ENCODE measurements at regions not wholly inside any gene's neighbourhood (a gene's known extent, or its start where the extent isn't known, plus 50 kb on each side); places are given as distances from the start of the nearest gene placed in this dataset.

DNA sequence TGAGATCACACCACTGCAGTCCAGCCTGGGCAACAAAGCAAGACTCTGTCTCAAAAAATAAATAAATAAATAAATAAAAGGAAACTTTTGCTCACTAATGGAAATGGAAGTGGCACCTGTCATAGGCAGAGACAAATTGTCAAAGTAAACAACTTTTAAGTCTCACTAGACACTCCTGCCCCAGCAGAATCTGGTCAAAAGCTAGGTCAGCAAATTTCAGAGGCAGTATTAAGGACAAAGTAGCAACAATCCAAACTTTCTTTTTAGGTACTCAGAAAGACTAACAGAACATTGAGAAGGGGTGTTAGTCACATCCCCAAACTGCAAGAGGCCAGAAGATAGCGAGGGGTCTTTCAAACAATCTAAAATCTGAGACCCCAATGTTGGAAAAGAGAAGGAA lies 101.4 kb upstream of the MSX2 start:
- ChIA-PET POLR2A (no interaction called here), CTCF (no interaction called here)
- ATAC-seq (replicated peaks in 1 of 4) (no peak), DNase-seq (no peak)
- H3K4me3 Mint-ChIP-seq: no peak overlapping the region
- no peak overlapping the region for H3K4me3 ChIP-seq (ENCODE audit: control insufficient read depth in 1 of 2, extremely low read depth in 1 of 2, low read length in 1 of 2)
- no CpG with 5 or more reads among the region's 1 CpG for whole genome bisulfite sequencing (ENCODE audit: insufficient coverage)
- H3K27ac ChIP-seq (ENCODE audit: low read length): no peak overlapping the region
- H3K36me3 ChIP-seq (ENCODE audit: control insufficient read depth in 2 of 2, extremely low read depth in 1 of 2, insufficient read depth in 1 of 2, low read length in 1 of 2): no peaks in the 10 kb centered on the region
- peaks cover 11 to 21% of the 10 kb centered on the region in 2 donors for H3K27me3 Mint-ChIP-seq
- H3K36me3 Mint-ChIP-seq: no peaks in the 10 kb centered on the region
- H3K9me3 ChIP-seq: no peaks in the 10 kb centered on the region
- H3K27ac Mint-ChIP-seq: no peak overlapping the region
- no peaks in the 10 kb centered on the region for H3K4me1 ChIP-seq (ENCODE audit: control insufficient read depth in 1 of 2, extremely low read depth in 1 of 2, insufficient read depth in 2 of 2, low read length in 2 of 2)
- H3K4me1 Mint-ChIP-seq: no peaks in the 10 kb centered on the region
- H3K27me3 ChIP-seq (replicated peaks in 1 of 2; ENCODE audit: control insufficient read depth in 2 of 2, extremely low read depth in 1 of 2, insufficient read depth in 2 of 2, low read length in 1 of 2): peaks cover 0 to 2% of the 10 kb centered on the region in 2 experiments
- H3K9me3 Mint-ChIP-seq: no peaks in the 10 kb centered on the region

GRCh38 chr5:174623433-174624019 lies 100.9 kb upstream of the MSX2 start:
- no peaks in the 10 kb centered on the region for H3K4me1 Mint-ChIP-seq

DNA sequence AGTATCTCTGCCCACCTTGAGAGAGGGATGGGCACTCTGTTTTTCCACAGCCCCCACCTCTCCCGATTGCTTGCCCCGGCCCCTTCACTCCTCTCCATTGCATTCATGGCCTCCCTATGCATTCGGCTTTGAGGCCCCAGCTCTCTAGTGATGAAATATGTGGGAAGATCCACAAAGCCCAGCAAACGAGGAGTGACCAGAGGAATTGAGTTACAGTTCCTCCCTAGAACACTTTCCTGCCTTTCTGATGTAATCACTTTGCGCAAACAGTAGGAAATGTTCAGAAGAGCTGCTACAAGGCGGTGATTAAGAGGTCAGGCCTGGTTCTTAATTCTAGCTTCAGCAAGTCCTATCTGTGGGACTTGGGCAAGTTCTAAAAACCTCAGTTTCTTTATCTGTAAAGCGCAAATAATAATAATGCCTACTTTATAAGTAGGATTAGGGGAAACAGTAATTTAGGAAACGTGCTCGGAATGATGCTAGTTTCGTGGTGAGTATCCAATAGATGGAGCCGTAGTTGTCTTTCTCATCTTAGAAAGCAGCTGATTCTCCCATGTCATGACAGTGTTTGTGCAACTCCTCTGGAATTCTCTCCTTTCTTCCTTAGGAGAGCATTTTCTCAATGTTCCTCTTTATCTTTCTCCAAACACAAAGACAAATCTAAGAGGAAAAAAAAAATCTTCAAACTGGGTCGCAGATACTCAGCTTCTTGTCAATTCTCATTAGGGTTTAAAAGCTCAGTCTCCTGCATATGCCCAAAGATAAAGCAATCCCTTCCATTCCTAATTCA lies 99.5 kb upstream of the MSX2 start:
- Mint-ChIP-seq H3K36me3 (no peaks in the 10 kb centered on the region), H3K4me3 (no peak overlapping the region), H3K4me1 (no peaks in the 10 kb centered on the region), H3K27ac (no peak overlapping the region), H3K27me3 (peaks cover 5 to 12% of the 10 kb centered on the region in 2 donors), H3K9me3 (no peaks in the 10 kb centered on the region)
- ATAC-seq (replicated peaks in 1 of 4): no peak
- Histone ChIP-seq H3K4me3 (ENCODE audit: control insufficient read depth in 1 of 2, extremely low read depth in 1 of 2, low read length in 1 of 2) (no peak overlapping the region), H3K4me1 (ENCODE audit: control insufficient read depth in 1 of 2, extremely low read depth in 1 of 2, insufficient read depth in 2 of 2, low read length in 2 of 2) (no peaks in the 10 kb centered on the region), H3K27me3 (replicated peaks in 1 of 2; ENCODE audit: control insufficient read depth in 2 of 2, extremely low read depth in 1 of 2, insufficient read depth in 2 of 2, low read length in 1 of 2) (no peaks in the 10 kb centered on the region), H3K9me3 (no peaks in the 10 kb centered on the region), H3K27ac (ENCODE audit: low read length) (no peak overlapping the region), H3K36me3 (ENCODE audit: control insufficient read depth in 2 of 2, extremely low read depth in 1 of 2, insufficient read depth in 1 of 2, low read length in 1 of 2) (no peaks in the 10 kb centered on the region)
- POLR2A ChIA-PET: interaction anchor here in 1 of 2 donors (0.7 kb wide), 1 partner anchor 643 kb away, joined by 5 read pairs; no protein-coding TSS in a partner anchor
- CTCF ChIA-PET: interaction anchor here in 1 of 2 donors (0.6 kb wide), 1 partner anchor 996 kb away, joined by 5 read pairs; no protein-coding TSS in a partner anchor
- no peak for DNase-seq
- WGBS (ENCODE audit: insufficient coverage): no CpG with 5 or more reads among the region's 12 CpGs

More at GRCh38 chr5:174623433-174624019, 100.9 kb upstream of the MSX2 start:
- Mint-ChIP-seq H3K27ac (no peak overlapping the region), H3K27me3 (peaks cover 11 to 21% of the 10 kb centered on the region in 2 donors), H3K4me3 (no peak overlapping the region), H3K9me3 (no peaks in the 10 kb centered on the region), H3K36me3 (no peaks in the 10 kb centered on the region)
- H3K4me3 ChIP-seq (ENCODE audit: control insufficient read depth in 1 of 2, extremely low read depth in 1 of 2, low read length in 1 of 2): no peak overlapping the region
- ChIA-PET CTCF (no interaction called here), POLR2A (no interaction called here)
- WGBS (ENCODE audit: insufficient coverage): 90% methylated on average over 4 of the region's 7 CpGs
- DNase-seq: no peak
- H3K4me1 ChIP-seq (ENCODE audit: control insufficient read depth in 1 of 2, extremely low read depth in 1 of 2, insufficient read depth in 2 of 2, low read length in 2 of 2): no peaks in the 10 kb centered on the region
- no peaks in the 10 kb centered on the region for H3K9me3 ChIP-seq
- no peaks in the 10 kb centered on the region for H3K27me3 ChIP-seq (replicated peaks in 1 of 2; ENCODE audit: control insufficient read depth in 2 of 2, extremely low read depth in 1 of 2, insufficient read depth in 2 of 2, low read length in 1 of 2)
- H3K27ac ChIP-seq (ENCODE audit: low read length): no peak overlapping the region
- H3K36me3 ChIP-seq (ENCODE audit: control insufficient read depth in 2 of 2, extremely low read depth in 1 of 2, insufficient read depth in 1 of 2, low read length in 1 of 2): no peaks in the 10 kb centered on the region
- no peak for ATAC-seq (replicated peaks in 1 of 4)

GRCh38 chr5:174625591-174626350 lies 98.6 kb upstream of the MSX2 start:
- Histone ChIP-seq H3K27me3 (replicated peaks in 1 of 2; ENCODE audit: control insufficient read depth in 2 of 2, extremely low read depth in 1 of 2, insufficient read depth in 2 of 2, low read length in 1 of 2) (no peaks in the 10 kb centered on the region), H3K4me3 (ENCODE audit: control insufficient read depth in 1 of 2, extremely low read depth in 1 of 2, low read length in 1 of 2) (no peak overlapping the region), H3K9me3 (no peaks in the 10 kb centered on the region), H3K4me1 (ENCODE audit: control insufficient read depth in 1 of 2, extremely low read depth in 1 of 2, insufficient read depth in 2 of 2, low read length in 2 of 2) (no peaks in the 10 kb centered on the region), H3K27ac (ENCODE audit: low read length) (no peak overlapping the region), H3K36me3 (ENCODE audit: control insufficient read depth in 2 of 2, extremely low read depth in 1 of 2, insufficient read depth in 1 of 2, low read length in 1 of 2) (no peaks in the 10 kb centered on the region)
- no peak for ATAC-seq (replicated peaks in 1 of 4)
- Mint-ChIP-seq H3K4me1 (no peaks in the 10 kb centered on the region), H3K27ac (no peak overlapping the region), H3K36me3 (no peaks in the 10 kb centered on the region), H3K4me3 (no peak overlapping the region), H3K27me3 (peaks cover 5% of the 10 kb centered on the region in 2 donors), H3K9me3 (no peaks in the 10 kb centered on the region)
- POLR2A ChIA-PET: interaction anchor here in 1 of 2 donors (0.7 kb wide), 1 partner anchor 642 kb away, joined by 5 read pairs; no protein-coding TSS in a partner anchor
- DNase-seq: no peak
- CTCF ChIA-PET: interaction anchor here in 1 of 2 donors (0.6 kb wide), 1 partner anchor 995 kb away, joined by 5 read pairs; no protein-coding TSS in a partner anchor
- no CpG with 5 or more reads among the region's 11 CpGs for WGBS (ENCODE audit: insufficient coverage)

GRCh38 chr5:174626369-174626920 lies 97.9 kb upstream of the MSX2 start:
- Histone ChIP-seq H3K9me3 (no peaks in the 10 kb centered on the region), H3K4me1 (ENCODE audit: control insufficient read depth in 1 of 2, extremely low read depth in 1 of 2, insufficient read depth in 2 of 2, low read length in 2 of 2) (no peaks in the 10 kb centered on the region), H3K27ac (ENCODE audit: low read length) (no peak overlapping the region), H3K36me3 (ENCODE audit: control insufficient read depth in 2 of 2, extremely low read depth in 1 of 2, insufficient read depth in 1 of 2, low read length in 1 of 2) (no peaks in the 10 kb centered on the region), H3K27me3 (replicated peaks in 1 of 2; ENCODE audit: control insufficient read depth in 2 of 2, extremely low read depth in 1 of 2, insufficient read depth in 2 of 2, low read length in 1 of 2) (no peaks in the 10 kb centered on the region), H3K4me3 (ENCODE audit: control insufficient read depth in 1 of 2, extremely low read depth in 1 of 2, low read length in 1 of 2) (no peak overlapping the region)
- Mint-ChIP-seq H3K27ac (no peak overlapping the region), H3K9me3 (no peaks in the 10 kb centered on the region), H3K27me3 (peaks cover 0 to 5% of the 10 kb centered on the region in 2 donors), H3K36me3 (no peaks in the 10 kb centered on the region), H3K4me3 (no peak overlapping the region), H3K4me1 (no peaks in the 10 kb centered on the region)
- CTCF ChIA-PET: no interaction called here
- 87% methylated on average over 3 of the region's 7 CpGs for WGBS (ENCODE audit: insufficient coverage)
- POLR2A ChIA-PET: no interaction called here
- no peak for ATAC-seq (replicated peaks in 1 of 4)
- DNase-seq: no peak

- Mint-ChIP-seq H3K36me3 (no peaks in the 10 kb centered on the region), H3K27ac (no peak overlapping the region), H3K27me3 (no peaks in the 10 kb centered on the region), H3K4me3 (no peak overlapping the region), H3K4me1 (no peaks in the 10 kb centered on the region), H3K9me3 (no peaks in the 10 kb centered on the region)
- DNase-seq: no peak
- Histone ChIP-seq H3K4me1 (ENCODE audit: control insufficient read depth in 1 of 2, extremely low read depth in 1 of 2, insufficient read depth in 2 of 2, low read length in 2 of 2) (no peaks in the 10 kb centered on the region), H3K27ac (ENCODE audit: low read length) (no peak overlapping the region), H3K9me3 (no peaks in the 10 kb centered on the region), H3K27me3 (replicated peaks in 1 of 2; ENCODE audit: control insufficient read depth in 2 of 2, extremely low read depth in 1 of 2, insufficient read depth in 2 of 2, low read length in 1 of 2) (peaks cover 0 to 3% of the 10 kb centered on the region in 2 experiments), H3K36me3 (ENCODE audit: control insufficient read depth in 2 of 2, extremely low read depth in 1 of 2, insufficient read depth in 1 of 2, low read length in 1 of 2) (no peaks in the 10 kb centered on the region), H3K4me3 (ENCODE audit: control insufficient read depth in 1 of 2, extremely low read depth in 1 of 2, low read length in 1 of 2) (no peak overlapping the region)
- POLR2A ChIA-PET: no interaction called here
- 75% methylated on average over 6 of the region's 6 CpGs for WGBS (ENCODE audit: insufficient coverage)
- CTCF ChIA-PET: no interaction called here
- ATAC-seq (replicated peaks in 1 of 4): no peak
These were observed 88.3 kb upstream of the MSX2 start for GRCh38 chr5:174636094-174636493.

All from T-cell (primary cell).